T-cell (primary cell): ENCODE measurements at regions not wholly inside any gene's neighbourhood (a gene's known extent, or its start where the extent isn't known, plus 50 kb on each side); places are given as distances from the start of the nearest gene placed in this dataset.
A peak's percentile ranks its signal among the peaks of the same experiment; 100 is the strongest.

ENCODE experiments used
- ATAC-seq, 4 experiments: fragments of 200-7000 bp in 3 of 4; fragments of 150-1000 bp in 1 of 4; cut with Tn5 transposase; replicated peaks in 1 of 4; 1 replicate in 3 of 4; 2 replicates in 1 of 4; pipeline ENCODE4 v1.10.0; 2021; ENCODE audit warnings: moderate library complexity in 3 of 4, mild to moderate bottlenecking in 2 of 4, moderate number of reproducible peaks in 1 of 4
- CTCF ChIA-PET, 2 donors: fragments of 300-600 bp; sonication (Branson Sonifier 250); formaldehyde crosslinking; loops; one replicate each; lab custom pipeline; 2022; ENCODE audit warnings: antibody characterized with exemption in 2 of 2; lab: Charles Lee
- POLR2A ChIA-PET, 2 donors: fragments of 300-600 bp; sonication (Branson Sonifier 250); formaldehyde crosslinking; loops; one replicate each; lab custom pipeline; 2022; ENCODE audit warnings: antibody characterized with exemption in 2 of 2; lab: Charles Lee
- DNase-seq, 35 experiments: peaks; one replicate each; pipeline versions ENCODE4 v3.0.0 to v3.0.0-alpha.2; 2013 to 2023
- H3K27ac ChIP-seq: one replicate; pipeline ENCODE4 v1.5.1; 2013; ENCODE audit warnings: low read length
- H3K27me3 ChIP-seq, 2 experiments: replicated peaks in 1 of 2; 1 replicate in 1 of 2; 2 replicates in 1 of 2; pipeline versions ENCODE4 v1.6.1 to v1.7.0; 2013; ENCODE audit warnings: low read length in 1 of 2, mixed read lengths in 1 of 2; ENCODE audit not compliant: control insufficient read depth in 2 of 2, insufficient read depth in 2 of 2; ENCODE audit errors: extremely low read depth in 1 of 2
- H3K36me3 ChIP-seq, 2 donors: 1 replicate in 1 of 2; 2 replicates in 1 of 2; pipeline versions ENCODE4 v1.6.1 to v1.7.0; 2013; ENCODE audit warnings: low read length in 1 of 2; ENCODE audit not compliant: control insufficient read depth in 2 of 2, insufficient read depth in 1 of 2; ENCODE audit errors: extremely low read depth in 1 of 2
- H3K4me1 ChIP-seq, 2 experiments: 1 replicate in 1 of 2; 2 replicates in 1 of 2; pipeline versions ENCODE4 v1.6.1 to v1.7.0; 2013; ENCODE audit warnings: low read length in 2 of 2, mixed read lengths in 1 of 2; ENCODE audit not compliant: insufficient read depth in 2 of 2, control insufficient read depth in 1 of 2; ENCODE audit errors: extremely low read depth in 1 of 2
- H3K4me3 ChIP-seq, 2 donors: 1 replicate in 1 of 2; 2 replicates in 1 of 2; pipeline versions ENCODE4 v1.5.1 to v1.7.0; 2013; ENCODE audit warnings: mild to moderate bottlenecking in 2 of 2, low read length in 1 of 2, moderate library complexity in 1 of 2; ENCODE audit not compliant: control insufficient read depth in 1 of 2; ENCODE audit errors: extremely low read depth in 1 of 2
- H3K9me3 ChIP-seq: 2 replicates; pipeline ENCODE4 v1.7.0; 2013
- H3K27ac Mint-ChIP-seq, 2 donors: one replicate each; pipeline ENCODE4 v1.8.0; 2020 to 2021; ENCODE audit warnings: mild to moderate bottlenecking in 2 of 2, mixed read lengths in 2 of 2
- H3K27me3 Mint-ChIP-seq, 2 donors: one replicate each; pipeline ENCODE4 v1.8.0; 2021 to 2022; ENCODE audit warnings: mixed read lengths in 2 of 2
- H3K36me3 Mint-ChIP-seq: one replicate; pipeline ENCODE4 v1.8.0; 2021; ENCODE audit warnings: mixed read lengths
- H3K4me1 Mint-ChIP-seq, 3 donors: one replicate each; pipeline ENCODE4 v1.8.0; 2020 to 2022; ENCODE audit warnings: mixed read lengths in 3 of 3, mild to moderate bottlenecking in 1 of 3
- H3K4me3 Mint-ChIP-seq, 3 donors: one replicate each; pipeline ENCODE4 v1.8.0; 2020 to 2022; ENCODE audit warnings: mild to moderate bottlenecking in 3 of 3, mixed read lengths in 3 of 3, moderate library complexity in 3 of 3
- H3K9me3 Mint-ChIP-seq, 3 donors: one replicate each; pipeline ENCODE4 v1.8.0; 2020 to 2022; ENCODE audit warnings: mixed read lengths in 3 of 3
- WGBS: methylation state at CpG from one replicate; pipeline ENCODE4 v1.1.5; 2013; ENCODE audit warnings: missing lambda C conversion rate; ENCODE audit not compliant: insufficient coverage; 5-methylcytosine and 5-hydroxymethylcytosine counted together

- Histone ChIP-seq H3K36me3 (no peaks in the 10 kb centered on the region), H3K4me1 (no peaks in the 10 kb centered on the region), H3K9me3 (no peaks in the 10 kb centered on the region), H3K4me3 (no peak overlapping the region), H3K27ac (no peak overlapping the region), H3K27me3 (peaks cover 0 to 17% of the 10 kb centered on the region in 2 experiments)
- H3K4me3 Mint-ChIP-seq, result no peak overlapping the region
- WGBS, result 87% methylated on average over 9 of the region's 15 CpGs
- no peaks in the 10 kb centered on the region for H3K27me3 Mint-ChIP-seq
- ChIA-PET POLR2A (no interaction called here), CTCF (no interaction called here)
- DNase-seq (peak in 1 of 35 experiments; percentile 19), ATAC-seq (no peak)
- H3K27ac Mint-ChIP-seq, result no peak overlapping the region
- H3K36me3 Mint-ChIP-seq, result no peaks in the 10 kb centered on the region
- no peaks in the 10 kb centered on the region for H3K4me1 Mint-ChIP-seq
- H3K9me3 Mint-ChIP-seq, result no peaks in the 10 kb centered on the region
These were observed 59.8 kb upstream of the TPM4 start for GRCh38 chr19:16016226-16017137.

DNA sequence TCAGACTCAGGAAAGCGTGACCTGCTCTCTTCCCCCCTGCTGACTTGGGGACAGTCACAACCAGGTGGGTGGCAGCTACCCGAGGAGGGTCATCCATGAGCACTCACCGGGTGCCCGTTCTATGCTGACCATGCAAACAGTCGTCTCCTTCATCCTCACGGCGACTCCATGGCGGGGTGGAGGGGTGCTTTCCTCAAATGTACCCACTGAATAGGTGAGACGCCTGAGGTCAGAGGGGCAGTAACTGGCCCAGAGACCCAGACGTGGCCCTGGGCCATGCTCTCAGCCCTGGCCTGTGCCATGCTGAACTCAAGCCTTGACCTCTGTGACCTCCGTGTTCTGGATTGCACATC is 59.2 kb upstream of the TPM4 start:
- Histone ChIP-seq H3K36me3 (no peaks in the 10 kb centered on the region), H3K4me1 (no peaks in the 10 kb centered on the region), H3K4me3 (no peak overlapping the region), H3K27ac (no peak overlapping the region), H3K27me3 (peaks cover 0 to 17% of the 10 kb centered on the region in 2 experiments), H3K9me3 (no peaks in the 10 kb centered on the region)
- Mint-ChIP-seq H3K27ac (no peak overlapping the region), H3K36me3 (no peaks in the 10 kb centered on the region), H3K9me3 (no peaks in the 10 kb centered on the region), H3K4me1 (no peaks in the 10 kb centered on the region), H3K27me3 (no peaks in the 10 kb centered on the region), H3K4me3 (no peak overlapping the region)
- DNase-seq, result peak in 1 of 35 experiments; percentile 3
- POLR2A ChIA-PET, result no interaction called here
- ATAC-seq, result no peak
- 90% methylated on average over 9 of the region's 11 CpGs for WGBS
- CTCF ChIA-PET, result no interaction called here

DNA sequence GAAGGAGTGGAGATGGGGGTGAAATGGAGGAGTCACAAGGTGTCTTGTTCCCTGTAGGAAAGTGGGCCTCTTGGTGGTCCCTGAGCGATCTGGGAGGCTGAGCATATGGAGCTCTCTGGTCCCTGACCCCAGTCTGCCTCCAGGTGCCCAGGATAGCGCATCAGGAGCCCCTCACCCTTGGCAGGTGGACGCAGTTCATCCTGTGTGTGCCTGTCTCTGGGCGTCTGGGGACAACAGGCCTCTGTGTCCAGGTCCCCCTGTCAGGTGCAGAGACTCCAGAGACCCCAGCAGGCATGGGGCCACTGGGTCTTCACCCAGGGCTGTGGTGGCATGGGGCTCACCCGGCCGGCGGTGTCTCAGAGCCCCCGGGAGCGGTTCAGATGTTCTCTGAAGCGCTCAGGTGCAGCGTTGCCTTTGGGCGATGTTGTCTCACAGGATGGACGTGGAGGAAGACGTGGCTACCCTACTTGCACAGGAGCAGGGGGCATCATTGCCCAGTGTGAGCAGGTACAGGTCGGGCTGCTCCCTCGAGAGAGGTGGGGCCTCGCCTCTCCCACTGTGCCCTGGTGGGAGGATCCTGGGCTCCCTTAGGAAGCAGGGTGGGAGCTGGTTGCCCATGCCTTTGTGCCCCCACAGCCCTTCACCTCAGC is 58.1 kb upstream of the TPM4 start:
- Mint-ChIP-seq H3K4me3 (no peak overlapping the region), H3K9me3 (no peaks in the 10 kb centered on the region), H3K4me1 (no peaks in the 10 kb centered on the region), H3K27ac (no peak overlapping the region), H3K27me3 (no peaks in the 10 kb centered on the region), H3K36me3 (no peaks in the 10 kb centered on the region)
- ChIA-PET POLR2A (no interaction called here), CTCF (no interaction called here)
- Histone ChIP-seq H3K9me3 (no peaks in the 10 kb centered on the region), H3K27ac (no peak overlapping the region), H3K27me3 (peaks cover 0 to 17% of the 10 kb centered on the region in 2 experiments), H3K36me3 (no peaks in the 10 kb centered on the region), H3K4me1 (no peaks in the 10 kb centered on the region), H3K4me3 (no peak overlapping the region)
- peak in 1 of 35 experiments; percentile 7 for DNase-seq
- ATAC-seq, result no peak
- WGBS, result 88% methylated on average over 14 of the region's 17 CpGs

- Mint-ChIP-seq H3K27me3 (no peaks in the 10 kb centered on the region), H3K27ac (no peak overlapping the region), H3K9me3 (no peaks in the 10 kb centered on the region), H3K4me3 (no peak overlapping the region), H3K36me3 (no peaks in the 10 kb centered on the region), H3K4me1 (no peaks in the 10 kb centered on the region)
- H3K9me3 ChIP-seq, result no peaks in the 10 kb centered on the region
- H3K36me3 ChIP-seq, result no peaks in the 10 kb centered on the region
- 75% methylated on average over 10 of the region's 13 CpGs for WGBS
- POLR2A ChIA-PET, result no interaction called here
- DNase-seq, result peak in 1 of 35 experiments; percentile 24
- no peak overlapping the region for H3K4me3 ChIP-seq
- H3K27ac ChIP-seq, result no peak overlapping the region
- CTCF ChIA-PET, result no interaction called here
- peaks cover 0 to 17% of the 10 kb centered on the region in 2 experiments for H3K27me3 ChIP-seq
- ATAC-seq, result no peak
- H3K4me1 ChIP-seq, result no peaks in the 10 kb centered on the region
These were observed 57.3 kb upstream of the TPM4 start for GRCh38 chr19:16018801-16019551.

- no peaks in the 10 kb centered on the region for H3K36me3 ChIP-seq
- Mint-ChIP-seq H3K4me1 (no peaks in the 10 kb centered on the region), H3K27me3 (no peaks in the 10 kb centered on the region), H3K27ac (no peak overlapping the region), H3K9me3 (no peaks in the 10 kb centered on the region), H3K4me3 (no peak overlapping the region), H3K36me3 (no peaks in the 10 kb centered on the region)
- CTCF ChIA-PET, result no interaction called here
- H3K27me3 ChIP-seq, result peaks cover 0 to 17% of the 10 kb centered on the region in 2 experiments
- POLR2A ChIA-PET, result no interaction called here
- DNase-seq (peak in 1 of 35 experiments; percentile 20), ATAC-seq (no peak)
- 89% methylated on average over 19 of the region's 24 CpGs for WGBS
- no peaks in the 10 kb centered on the region for H3K4me1 ChIP-seq
- no peaks in the 10 kb centered on the region for H3K9me3 ChIP-seq
- H3K4me3 ChIP-seq, result no peak overlapping the region
- no peak overlapping the region for H3K27ac ChIP-seq
These were observed 56.4 kb upstream of the TPM4 start for GRCh38 chr19:16019691-16020448.

- H3K27me3 ChIP-seq, result peaks cover 0 to 17% of the 10 kb centered on the region in 2 experiments
- no peaks in the 10 kb centered on the region for H3K36me3 Mint-ChIP-seq
- ChIA-PET POLR2A (interaction anchor here in 1 of 2 donors (0.6 kb wide), 1 partner anchor 15 kb away, joined by 6 read pairs; no protein-coding TSS in a partner anchor), CTCF (no interaction called here)
- H3K4me1 ChIP-seq, result no peaks in the 10 kb centered on the region
- no peaks in the 10 kb centered on the region for H3K9me3 Mint-ChIP-seq
- H3K4me3 ChIP-seq, result no peak overlapping the region
- no peak overlapping the region for H3K27ac Mint-ChIP-seq
- WGBS, result 91% methylated on average over 7 of the region's 8 CpGs
- peaks cover 0 to 3% of the 10 kb centered on the region in 2 donors for H3K27me3 Mint-ChIP-seq
- no peak overlapping the region for H3K4me3 Mint-ChIP-seq
- no peaks in the 10 kb centered on the region for H3K9me3 ChIP-seq
- no peaks in the 10 kb centered on the region for H3K36me3 ChIP-seq
- no peak for ATAC-seq
- H3K4me1 Mint-ChIP-seq, result no peaks in the 10 kb centered on the region
- DNase-seq, result peak in 1 of 35 experiments; percentile 18
- no peak overlapping the region for H3K27ac ChIP-seq
These were observed 54.5 kb upstream of the TPM4 start for GRCh38 chr19:16021796-16022195.
